ENCODE measurements at regions not wholly inside any gene's neighbourhood (a gene's known extent, or its start where the extent isn't known, plus 50 kb on each side); places are given as distances from the start of the nearest gene placed in this dataset.

DNA sequence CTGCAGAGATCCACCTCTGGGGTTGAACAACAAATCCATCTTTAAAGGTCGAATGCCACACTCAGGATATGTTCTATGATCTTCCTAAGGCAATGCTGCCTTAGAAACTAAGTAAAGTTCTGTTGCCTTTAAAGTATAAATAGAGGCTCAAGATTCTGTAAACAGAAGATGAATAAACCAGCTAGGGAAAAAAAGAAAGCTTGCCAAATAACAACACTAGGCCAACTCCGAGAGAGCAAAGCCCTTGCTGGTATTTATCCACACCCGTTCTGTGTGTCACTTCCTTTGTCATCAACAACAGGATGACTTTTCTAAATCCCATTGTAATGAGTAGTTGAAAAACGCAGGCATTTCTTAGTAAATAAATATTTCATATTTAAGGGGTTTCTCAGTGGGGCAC, 330.0 kb upstream of the GLI3 start:
- no peak for TF ChIP-seq POLR2A (IDR thresholded peaks at IDR 0.05)
- TF ChIP-seq, protein P1, sequence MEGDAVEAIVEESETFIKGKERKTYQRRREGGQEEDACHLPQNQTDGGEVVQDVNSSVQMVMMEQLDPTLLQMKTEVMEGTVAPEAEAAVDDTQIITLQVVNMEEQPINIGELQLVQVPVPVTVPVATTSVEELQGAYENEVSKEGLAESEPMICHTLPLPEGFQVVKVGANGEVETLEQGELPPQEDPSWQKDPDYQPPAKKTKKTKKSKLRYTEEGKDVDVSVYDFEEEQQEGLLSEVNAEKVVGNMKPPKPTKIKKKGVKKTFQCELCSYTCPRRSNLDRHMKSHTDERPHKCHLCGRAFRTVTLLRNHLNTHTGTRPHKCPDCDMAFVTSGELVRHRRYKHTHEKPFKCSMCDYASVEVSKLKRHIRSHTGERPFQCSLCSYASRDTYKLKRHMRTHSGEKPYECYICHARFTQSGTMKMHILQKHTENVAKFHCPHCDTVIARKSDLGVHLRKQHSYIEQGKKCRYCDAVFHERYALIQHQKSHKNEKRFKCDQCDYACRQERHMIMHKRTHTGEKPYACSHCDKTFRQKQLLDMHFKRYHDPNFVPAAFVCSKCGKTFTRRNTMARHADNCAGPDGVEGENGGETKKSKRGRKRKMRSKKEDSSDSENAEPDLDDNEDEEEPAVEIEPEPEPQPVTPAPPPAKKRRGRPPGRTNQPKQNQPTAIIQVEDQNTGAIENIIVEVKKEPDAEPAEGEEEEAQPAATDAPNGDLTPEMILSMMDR (IDR thresholded peaks at IDR 0.05), result no peak

Measured in heart left ventricle (tissue), 13 donors.